Neural progenitor cell (in vitro differentiated cells): ENCODE measurements at regions not wholly inside any gene's neighbourhood (a gene's known extent, or its start where the extent isn't known, plus 50 kb on each side); places are given as distances from the start of the nearest gene placed in this dataset.

ENCODE experiments used
- CTCF ChIP-seq: fragments of 200-600 bp; sonication (generic); IDR thresholded peaks from 2 replicates; pipeline ENCODE4 v1.5.1; 2017; ENCODE audit warnings: antibody characterized with exemption, mild to moderate bottlenecking
- EZH2 ChIP-seq: fragments of 200-600 bp; sonication (generic); IDR thresholded peaks from 2 replicates; pipeline ENCODE4 v1.6.1; 2017; ENCODE audit warnings: antibody characterized with exemption, mild to moderate bottlenecking, moderate library complexity

- TF ChIP-seq CTCF (no peak), EZH2 (no peak)
Observed at GRCh38 chr21:30027986-30028385, 88.2 kb upstream of the GRIK1 start.
